ENCODE measurements at regions not wholly inside any gene's neighbourhood (a gene's known extent, or its start where the extent isn't known, plus 50 kb on each side); places are given as distances from the start of the nearest gene placed in this dataset.

DNA sequence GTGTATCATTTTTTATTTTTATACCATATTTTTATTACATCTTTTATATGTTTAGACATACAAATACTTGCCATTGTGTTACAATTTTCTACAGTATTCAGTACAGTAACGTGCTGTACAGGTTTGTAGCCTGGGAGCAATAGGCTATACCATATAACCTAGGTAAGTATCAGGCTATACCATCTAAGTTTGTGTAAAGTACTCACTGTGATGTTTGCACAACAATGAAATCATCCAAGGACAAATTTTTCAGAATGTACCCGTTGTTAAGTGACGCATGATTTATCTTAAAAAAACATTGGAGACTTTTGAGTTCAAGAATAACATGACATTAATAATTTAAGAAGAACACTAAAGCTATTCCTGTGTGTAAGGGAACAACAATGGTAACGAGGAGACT lies 96.0 kb upstream of the LEF1 start:
- Mint-ChIP-seq H3K27ac (ENCODE audit: unreplicated experiment) (no peak overlapping the region), H3K4me1 (ENCODE audit: unreplicated experiment) (no peaks in the 10 kb centered on the region), H3K36me3 (ENCODE audit: low read depth, unreplicated experiment) (no peaks in the 10 kb centered on the region), H3K4me3 (ENCODE audit: unreplicated experiment) (no peak overlapping the region), H3K27me3 (ENCODE audit: unreplicated experiment) (no peaks in the 10 kb centered on the region), H3K9me3 (ENCODE audit: unreplicated experiment) (no peaks in the 10 kb centered on the region)
- DNase-seq (ENCODE audit: low spot score): no peak
- TF ChIP-seq, protein P1, sequence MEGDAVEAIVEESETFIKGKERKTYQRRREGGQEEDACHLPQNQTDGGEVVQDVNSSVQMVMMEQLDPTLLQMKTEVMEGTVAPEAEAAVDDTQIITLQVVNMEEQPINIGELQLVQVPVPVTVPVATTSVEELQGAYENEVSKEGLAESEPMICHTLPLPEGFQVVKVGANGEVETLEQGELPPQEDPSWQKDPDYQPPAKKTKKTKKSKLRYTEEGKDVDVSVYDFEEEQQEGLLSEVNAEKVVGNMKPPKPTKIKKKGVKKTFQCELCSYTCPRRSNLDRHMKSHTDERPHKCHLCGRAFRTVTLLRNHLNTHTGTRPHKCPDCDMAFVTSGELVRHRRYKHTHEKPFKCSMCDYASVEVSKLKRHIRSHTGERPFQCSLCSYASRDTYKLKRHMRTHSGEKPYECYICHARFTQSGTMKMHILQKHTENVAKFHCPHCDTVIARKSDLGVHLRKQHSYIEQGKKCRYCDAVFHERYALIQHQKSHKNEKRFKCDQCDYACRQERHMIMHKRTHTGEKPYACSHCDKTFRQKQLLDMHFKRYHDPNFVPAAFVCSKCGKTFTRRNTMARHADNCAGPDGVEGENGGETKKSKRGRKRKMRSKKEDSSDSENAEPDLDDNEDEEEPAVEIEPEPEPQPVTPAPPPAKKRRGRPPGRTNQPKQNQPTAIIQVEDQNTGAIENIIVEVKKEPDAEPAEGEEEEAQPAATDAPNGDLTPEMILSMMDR (IDR thresholded peaks at IDR 0.05; ENCODE audit: unreplicated experiment): no peak

DNA sequence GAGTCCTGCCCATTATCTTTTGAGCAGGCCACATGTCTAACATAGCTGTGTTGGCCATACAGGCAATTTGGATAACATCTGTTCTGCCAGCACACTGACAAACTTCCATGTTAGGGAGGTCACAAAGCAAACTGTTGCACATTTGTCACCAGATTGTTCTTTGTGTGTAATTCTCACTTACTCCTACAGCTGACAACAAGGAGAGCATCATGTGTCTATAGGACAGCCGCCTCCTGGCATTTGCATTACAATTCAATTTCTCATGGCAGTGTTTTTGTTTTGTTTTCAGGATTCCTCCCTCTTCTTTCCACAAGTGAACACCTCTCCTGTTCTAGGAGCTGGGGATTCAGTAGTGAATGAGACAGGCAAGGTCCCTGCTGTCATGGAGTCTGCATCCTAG lies 94.3 kb upstream of the LEF1 start:
- Mint-ChIP-seq H3K9me3 (ENCODE audit: unreplicated experiment) (no peaks in the 10 kb centered on the region), H3K36me3 (ENCODE audit: low read depth, unreplicated experiment) (no peaks in the 10 kb centered on the region), H3K27ac (ENCODE audit: unreplicated experiment) (no peak overlapping the region), H3K4me1 (ENCODE audit: unreplicated experiment) (no peaks in the 10 kb centered on the region), H3K4me3 (ENCODE audit: unreplicated experiment) (no peak overlapping the region), H3K27me3 (ENCODE audit: unreplicated experiment) (no peaks in the 10 kb centered on the region)
- TF ChIP-seq, protein P1 (IDR thresholded peaks at IDR 0.05; ENCODE audit: unreplicated experiment): no peak
- DNase-seq (ENCODE audit: low spot score): no peak

DNA sequence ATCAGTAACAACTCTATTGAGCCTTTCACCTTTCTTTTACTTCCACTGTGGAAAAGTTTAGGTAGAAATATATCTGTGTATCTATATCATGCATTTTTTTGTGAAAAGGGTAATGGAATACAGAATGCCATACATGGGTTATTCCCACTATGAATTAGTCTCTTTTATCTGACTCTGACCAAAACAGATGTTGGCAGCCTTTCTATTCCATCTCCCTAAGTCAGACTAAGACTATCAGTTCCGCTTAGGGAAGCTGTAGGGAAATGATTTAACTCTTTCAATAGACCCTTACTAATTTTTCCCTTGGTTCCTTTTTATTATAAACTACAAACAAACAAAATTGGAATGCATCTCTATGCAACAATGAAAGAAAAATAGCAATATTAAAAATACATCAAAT lies 92.3 kb upstream of the LEF1 start:
- TF ChIP-seq, protein P1 (IDR thresholded peaks at IDR 0.05; ENCODE audit: unreplicated experiment): no peak
- no peaks in the 10 kb centered on the region for H3K27me3 Mint-ChIP-seq (ENCODE audit: unreplicated experiment)
- no peak overlapping the region for H3K4me3 Mint-ChIP-seq (ENCODE audit: unreplicated experiment)
- no peak overlapping the region for H3K27ac Mint-ChIP-seq (ENCODE audit: unreplicated experiment)
- no peaks in the 10 kb centered on the region for H3K36me3 Mint-ChIP-seq (ENCODE audit: low read depth, unreplicated experiment)
- H3K9me3 Mint-ChIP-seq (ENCODE audit: unreplicated experiment): no peaks in the 10 kb centered on the region
- no peak for DNase-seq (ENCODE audit: low spot score)
- no peaks in the 10 kb centered on the region for H3K4me1 Mint-ChIP-seq (ENCODE audit: unreplicated experiment)

DNA sequence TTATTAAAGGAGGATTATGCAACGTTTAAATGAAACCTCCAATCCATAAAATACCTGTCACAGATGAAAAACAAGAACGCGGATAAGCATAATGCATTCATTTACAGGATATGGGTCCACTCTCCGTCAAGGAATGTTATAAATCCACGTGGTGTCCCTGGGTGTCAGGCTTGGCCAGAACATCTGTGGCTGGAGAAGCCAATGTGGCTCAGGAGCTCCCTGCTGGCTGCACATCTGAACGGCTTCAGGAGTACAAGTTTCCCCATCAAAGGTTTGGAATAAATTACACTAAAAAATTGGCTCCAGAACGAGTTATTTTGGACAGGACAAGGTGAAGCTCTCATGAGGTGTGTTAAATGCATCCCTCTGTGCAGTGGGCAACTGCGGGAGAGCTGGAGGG lies 87.8 kb upstream of the LEF1 start:
- H3K9me3 Mint-ChIP-seq (ENCODE audit: unreplicated experiment): no peaks in the 10 kb centered on the region
- no peaks in the 10 kb centered on the region for H3K4me1 Mint-ChIP-seq (ENCODE audit: unreplicated experiment)
- no peak overlapping the region for H3K4me3 Mint-ChIP-seq (ENCODE audit: unreplicated experiment)
- no peaks in the 10 kb centered on the region for H3K36me3 Mint-ChIP-seq (ENCODE audit: low read depth, unreplicated experiment)
- TF ChIP-seq, protein P1 (IDR thresholded peaks at IDR 0.05; ENCODE audit: unreplicated experiment): no peak
- H3K27me3 Mint-ChIP-seq (ENCODE audit: unreplicated experiment): no peaks in the 10 kb centered on the region
- no peak for DNase-seq (ENCODE audit: low spot score)
- no peak overlapping the region for H3K27ac Mint-ChIP-seq (ENCODE audit: unreplicated experiment)

DNA sequence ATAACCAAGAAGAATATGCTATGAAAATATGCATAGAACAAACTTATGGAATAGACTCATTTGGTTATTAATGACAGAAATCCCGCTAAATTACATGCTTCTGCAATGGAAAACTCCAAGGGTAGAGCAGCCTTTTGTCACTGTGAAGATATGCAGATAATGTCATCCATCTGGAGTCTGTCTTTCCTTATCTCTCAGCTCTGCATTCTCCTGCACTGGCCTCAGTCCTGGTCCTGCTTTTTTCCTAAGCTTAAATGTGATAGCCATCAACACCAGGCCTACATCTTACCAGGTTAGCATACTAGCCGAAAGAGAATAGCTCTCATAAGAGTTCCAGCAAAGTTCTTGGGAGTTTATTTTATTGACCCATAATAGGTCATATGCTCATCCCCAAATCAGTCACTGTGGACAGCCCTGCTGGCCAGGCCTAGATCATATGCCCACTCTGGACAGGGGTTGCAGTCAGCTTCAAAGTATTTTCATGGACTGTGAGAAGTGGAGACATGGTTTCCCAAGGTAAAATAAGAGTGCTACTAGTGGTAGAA lies 86.5 kb upstream of the LEF1 start:
- H3K36me3 Mint-ChIP-seq (ENCODE audit: low read depth, unreplicated experiment): no peaks in the 10 kb centered on the region
- no peak overlapping the region for H3K4me3 Mint-ChIP-seq (ENCODE audit: unreplicated experiment)
- H3K9me3 Mint-ChIP-seq (ENCODE audit: unreplicated experiment): no peaks in the 10 kb centered on the region
- no peaks in the 10 kb centered on the region for H3K4me1 Mint-ChIP-seq (ENCODE audit: unreplicated experiment)
- H3K27me3 Mint-ChIP-seq (ENCODE audit: unreplicated experiment): no peaks in the 10 kb centered on the region
- no peak overlapping the region for H3K27ac Mint-ChIP-seq (ENCODE audit: unreplicated experiment)
- TF ChIP-seq, protein P1 (IDR thresholded peaks at IDR 0.05; ENCODE audit: unreplicated experiment): no peak
- DNase-seq (ENCODE audit: low spot score): no peak
